ENCODE measurements at regions not wholly inside any gene's neighbourhood (a gene's known extent, or its start where the extent isn't known, plus 50 kb on each side); places are given as distances from the start of the nearest gene placed in this dataset.

- no peak for TF ChIP-seq REST (IDR thresholded peaks at IDR 0.05; ENCODE audit: insufficient read depth in 1 of 2, low read depth in 2 of 2, low read length in 2 of 2)
- TF ChIP-seq FOXP2 (optimal IDR thresholded peaks at IDR 0.05; ENCODE audit: borderline replicate concordance, extremely low read depth, extremely low read length, insufficient read depth): no peak
Measured at GRCh38 chr9:134517069-134517680, 124.4 kb upstream of the COL5A1 start.

DNA sequence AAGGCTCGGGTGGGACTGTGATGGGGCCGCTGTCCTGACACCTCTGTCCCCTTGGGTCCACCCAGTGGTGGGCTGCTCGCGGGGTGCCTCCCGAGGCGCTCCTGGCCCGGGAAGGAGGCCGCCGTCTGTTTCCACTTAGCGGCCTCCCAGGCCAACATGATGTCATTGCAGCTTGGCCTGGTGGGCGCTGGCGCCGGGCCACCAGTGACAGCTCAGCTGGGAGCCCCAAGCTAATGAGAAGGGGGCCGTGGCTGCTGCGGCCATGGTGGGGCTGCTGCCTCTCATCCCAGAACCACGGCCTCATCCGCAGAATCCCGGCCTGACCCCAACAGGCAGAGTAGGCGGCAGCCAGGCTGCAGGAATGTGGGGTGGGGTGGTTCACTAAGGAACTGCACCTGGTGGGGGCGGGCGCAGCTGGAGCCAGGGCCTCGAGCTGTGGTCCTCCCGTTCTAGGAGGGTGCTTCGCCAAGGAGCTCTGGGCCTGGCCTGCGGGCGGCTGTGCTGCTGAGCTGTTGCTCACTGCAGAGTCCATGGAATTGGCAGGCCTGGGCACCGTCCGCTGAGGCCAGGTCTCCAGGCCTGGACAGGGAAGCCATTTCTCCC lies 123.5 kb upstream of the COL5A1 start:
- TF ChIP-seq REST (IDR thresholded peaks at IDR 0.05; ENCODE audit: insufficient read depth in 1 of 2, low read depth in 2 of 2, low read length in 2 of 2) (no peak), SIN3A (IDR thresholded peaks at IDR 0.05; ENCODE audit: borderline replicate concordance, insufficient read depth, low read length) (no peak), FOXP2 (optimal IDR thresholded peaks at IDR 0.05; ENCODE audit: borderline replicate concordance, extremely low read depth, extremely low read length, insufficient read depth) (no peak), TAF1 (IDR thresholded peaks at IDR 0.05; ENCODE audit: borderline replicate concordance, insufficient read depth, low read length) (no peak), POLR2AphosphoS5 (IDR thresholded peaks at IDR 0.05; ENCODE audit: low read depth, low read length) (no peak)

DNA sequence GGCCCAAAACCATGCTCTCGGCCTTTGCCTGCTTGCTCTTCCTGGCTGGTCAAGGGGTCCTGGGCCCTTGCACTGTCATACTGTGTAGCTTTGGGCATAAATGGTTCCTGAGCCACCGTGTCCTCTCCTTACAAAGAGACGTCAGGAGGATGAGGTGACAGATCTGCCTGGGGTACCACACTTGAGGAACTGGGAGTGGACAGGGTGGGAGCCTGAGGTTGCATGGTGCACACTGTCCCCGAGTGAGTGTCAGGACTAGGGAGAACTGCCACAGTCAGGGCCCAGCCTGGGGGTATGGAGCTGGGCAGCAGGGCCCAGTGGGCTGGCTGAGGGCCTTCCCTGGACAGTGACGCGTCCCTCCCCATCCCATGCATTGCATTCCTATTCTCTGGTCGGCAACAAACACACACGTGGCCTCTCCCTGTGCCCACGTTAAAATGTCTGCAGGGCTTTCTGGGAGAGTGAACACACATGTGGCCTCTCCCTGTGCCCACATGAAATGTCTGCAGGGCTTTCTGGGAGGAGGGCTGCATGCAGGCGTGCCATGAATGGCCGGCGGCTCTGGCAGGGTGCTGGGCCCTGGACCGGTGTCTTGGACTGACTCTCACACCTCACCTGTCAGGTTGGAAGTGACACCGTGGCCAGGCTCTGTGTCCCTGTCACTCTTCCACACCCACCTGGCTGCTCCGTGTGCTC lies 122.1 kb upstream of the COL5A1 start:
- TF ChIP-seq FOXP2 (optimal IDR thresholded peaks at IDR 0.05; ENCODE audit: borderline replicate concordance, extremely low read depth, extremely low read length, insufficient read depth): no peak
- no peak for TF ChIP-seq REST (IDR thresholded peaks at IDR 0.05; ENCODE audit: insufficient read depth in 1 of 2, low read depth in 2 of 2, low read length in 2 of 2)
- no peak for TF ChIP-seq POLR2AphosphoS5 (IDR thresholded peaks at IDR 0.05; ENCODE audit: low read depth, low read length)
- no peak for TF ChIP-seq TAF1 (IDR thresholded peaks at IDR 0.05; ENCODE audit: borderline replicate concordance, insufficient read depth, low read length)
- TF ChIP-seq SIN3A (IDR thresholded peaks at IDR 0.05; ENCODE audit: borderline replicate concordance, insufficient read depth, low read length): no peak

- TF ChIP-seq SIN3A (IDR thresholded peaks at IDR 0.05; ENCODE audit: borderline replicate concordance, insufficient read depth, low read length) (no peak), FOXP2 (optimal IDR thresholded peaks at IDR 0.05; ENCODE audit: borderline replicate concordance, extremely low read depth, extremely low read length, insufficient read depth) (no peak), REST (IDR thresholded peaks at IDR 0.05; ENCODE audit: insufficient read depth in 1 of 2, low read depth in 2 of 2, low read length in 2 of 2) (no peak), TAF1 (IDR thresholded peaks at IDR 0.05; ENCODE audit: borderline replicate concordance, insufficient read depth, low read length) (no peak), POLR2AphosphoS5 (IDR thresholded peaks at IDR 0.05; ENCODE audit: low read depth, low read length) (no peak)
Measured at GRCh38 chr9:134521817-134522501, 119.6 kb upstream of the COL5A1 start.

Measured in PFSK-1 (cell line).